GM06990 (cell line): ENCODE measurements at regions not wholly inside any gene's neighbourhood (a gene's known extent, or its start where the extent isn't known, plus 50 kb on each side); places are given as distances from the start of the nearest gene placed in this dataset.
"Not testable (repeated sequence)": the region's sequence is repeated elsewhere in the genome, so short reads cannot be mapped to it uniquely, and the experiment has no call there.

ENCODE experiments used
- DNase-seq: peaks from one replicate; pipeline ENCODE4 v3.0.0-alpha.2; 2011; ENCODE audit not compliant: insufficient read length; ENCODE audit errors: extremely low read depth
- H3K27me3 ChIP-seq: replicated peaks from 2 replicates; pipeline ENCODE4 v1.6.0; 2011; ENCODE audit warnings: low read length; ENCODE audit not compliant: control insufficient read depth, insufficient read depth
- H3K36me3 ChIP-seq: 2 replicates; pipeline ENCODE4 v1.5.1; 2011; ENCODE audit warnings: low read length; ENCODE audit not compliant: control insufficient read depth, insufficient read depth
- H3K4me3 ChIP-seq: replicated peaks from 2 replicates; pipeline ENCODE4 v1.5.1; 2011; ENCODE audit warnings: low read depth, mild to moderate bottlenecking, control low read depth, low read length

DNA sequence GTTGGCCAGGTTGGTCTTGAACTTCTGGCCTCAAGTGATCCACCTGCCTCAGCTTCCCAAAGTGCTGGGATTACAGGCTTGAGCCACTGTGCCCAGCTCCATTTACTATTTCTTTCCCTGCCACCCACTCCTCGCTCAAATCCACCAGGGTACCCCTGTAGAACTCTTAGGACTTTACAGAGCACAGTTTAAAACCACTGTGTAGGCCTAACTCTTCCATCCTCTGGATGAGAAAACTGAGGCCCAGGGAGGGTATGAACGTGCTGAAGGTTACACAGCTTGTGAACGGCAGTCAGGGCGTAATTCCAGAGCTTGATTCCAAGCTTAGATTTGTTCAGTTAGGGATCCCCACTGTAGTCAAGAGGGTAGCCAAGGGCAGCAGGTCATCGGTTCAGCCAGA, 309.1 kb downstream of the GOLGA6L6 start:
- DNase-seq, H3K27me3 ChIP-seq, H3K4me3 ChIP-seq, H3K36me3 ChIP-seq: not testable (repeated sequence)

GRCh38 chr15:20230656-20231055, 310.9 kb downstream of the GOLGA6L6 start:
- H3K27me3 ChIP-seq, DNase-seq, H3K4me3 ChIP-seq, H3K36me3 ChIP-seq: not testable (repeated sequence)

DNA sequence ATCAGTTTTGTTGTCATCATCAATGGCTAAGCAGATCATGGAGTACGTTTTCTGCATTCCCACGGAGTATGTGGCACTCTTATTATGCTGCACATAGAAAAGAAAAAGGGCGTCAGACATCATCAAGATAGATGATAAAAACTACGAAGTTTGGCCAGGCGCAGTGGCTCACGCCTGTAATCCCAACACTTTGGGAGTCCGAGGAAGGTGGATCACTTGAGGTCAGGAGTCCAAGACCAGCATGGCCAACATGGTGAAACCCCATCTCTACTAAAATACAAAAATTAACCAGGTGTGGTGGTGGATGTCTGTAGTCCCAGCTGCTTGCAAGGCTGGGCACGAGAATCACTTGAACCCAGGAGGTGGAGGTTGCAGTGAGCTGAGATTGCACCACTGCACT, 312.8 kb downstream of the GOLGA6L6 start:
- H3K36me3 ChIP-seq, H3K27me3 ChIP-seq, H3K4me3 ChIP-seq, DNase-seq: not testable (repeated sequence)

GRCh38 chr15:20227119-20227853, 314.3 kb downstream of the GOLGA6L6 start:
- H3K4me3 ChIP-seq, DNase-seq, H3K36me3 ChIP-seq, H3K27me3 ChIP-seq: not testable (repeated sequence)

DNA sequence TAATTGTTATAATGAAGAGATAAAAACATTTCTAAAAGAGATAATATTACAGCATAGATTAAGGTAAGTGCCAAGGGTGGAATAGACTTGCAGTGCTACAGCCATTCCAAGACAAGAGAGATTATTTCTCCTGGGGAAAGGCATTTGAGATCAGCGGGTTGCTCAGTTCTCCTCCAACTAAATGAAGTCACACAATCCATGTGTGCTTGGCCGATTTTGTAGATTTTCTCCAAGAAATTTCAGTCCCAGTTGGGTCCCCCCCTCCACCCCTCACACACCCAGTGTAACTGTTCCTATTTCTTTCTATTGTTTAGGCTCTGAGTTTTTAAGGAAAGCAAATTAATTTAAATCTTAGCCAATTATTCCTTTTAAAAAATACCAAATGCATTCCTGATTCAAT, 315.1 kb downstream of the GOLGA6L6 start:
- not testable (repeated sequence) for H3K36me3 ChIP-seq, H3K27me3 ChIP-seq, H3K4me3 ChIP-seq, DNase-seq

GRCh38 chr15:20221063-20221462, 320.5 kb downstream of the GOLGA6L6 start:
- H3K36me3 ChIP-seq, H3K4me3 ChIP-seq, DNase-seq, H3K27me3 ChIP-seq: not testable (repeated sequence)

DNA sequence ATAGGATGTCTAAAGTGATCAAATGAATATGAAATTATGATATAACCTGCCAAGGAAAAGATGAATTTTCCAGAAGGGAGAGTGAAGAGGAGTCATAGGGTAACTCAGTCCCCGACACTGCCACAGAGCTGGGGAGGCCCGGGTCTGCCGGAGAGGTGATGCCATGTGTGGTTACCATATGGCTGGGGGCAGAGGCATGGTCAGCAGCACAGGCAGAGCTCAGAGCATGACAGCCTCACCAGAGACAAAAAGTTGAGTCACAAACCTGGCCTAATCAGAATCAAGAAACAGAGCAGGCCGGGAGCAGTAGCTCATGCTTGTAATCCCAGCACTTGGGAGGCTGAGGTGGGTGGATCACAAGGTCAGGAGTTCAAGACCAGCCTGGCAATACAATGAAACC, 322.4 kb downstream of the GOLGA6L6 start:
- not testable (repeated sequence) for H3K4me3 ChIP-seq, H3K27me3 ChIP-seq, H3K36me3 ChIP-seq, DNase-seq

GRCh38 chr15:20215700-20216099, 325.9 kb downstream of the GOLGA6L6 start:
- not testable (repeated sequence) for H3K27me3 ChIP-seq, H3K36me3 ChIP-seq, DNase-seq, H3K4me3 ChIP-seq

DNA sequence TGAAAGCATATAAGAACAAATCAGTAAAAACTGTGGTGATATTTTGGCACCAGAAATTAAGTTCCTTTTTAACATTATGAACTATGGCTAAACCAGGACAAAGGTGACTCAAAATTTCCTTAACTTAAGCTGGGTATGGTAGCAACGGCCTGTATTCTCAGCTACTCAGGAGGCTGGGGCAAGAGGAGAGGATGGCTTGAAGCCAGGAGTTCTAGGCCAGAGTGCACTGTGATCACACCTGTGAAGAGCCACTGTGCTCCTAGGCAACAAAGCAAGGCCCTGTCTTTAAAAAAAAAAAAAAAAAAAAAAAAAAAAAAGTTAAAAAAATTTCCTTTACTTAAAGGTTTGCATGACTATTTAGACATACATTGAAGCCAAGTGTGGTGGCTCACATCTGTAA, 327.5 kb downstream of the GOLGA6L6 start:
- DNase-seq, H3K36me3 ChIP-seq, H3K27me3 ChIP-seq, H3K4me3 ChIP-seq: not testable (repeated sequence)

GRCh38 chr15:20211508-20211907, 330.1 kb downstream of the GOLGA6L6 start:
- H3K27me3 ChIP-seq, H3K36me3 ChIP-seq, H3K4me3 ChIP-seq, DNase-seq: not testable (repeated sequence)

DNA sequence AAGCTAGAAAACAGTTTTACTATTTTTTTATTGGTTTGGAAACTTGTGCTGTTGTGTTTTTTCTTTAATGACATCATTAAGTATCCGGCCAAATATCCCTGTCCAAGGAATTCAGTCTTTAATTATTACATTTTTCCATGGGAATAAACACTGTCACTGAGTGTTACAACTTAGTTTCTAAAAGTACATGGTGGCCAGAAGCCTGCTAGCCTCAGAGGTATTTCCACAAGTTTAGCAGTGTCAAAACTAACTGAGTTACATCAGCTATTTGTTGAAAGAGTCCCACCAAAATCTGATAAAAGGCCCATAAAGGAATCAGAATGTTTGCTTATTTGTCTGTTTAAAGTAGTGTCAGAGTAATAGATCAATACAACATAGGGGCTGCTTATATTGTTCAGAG, 331.6 kb downstream of the GOLGA6L6 start:
- not testable (repeated sequence) for H3K27me3 ChIP-seq, H3K36me3 ChIP-seq, DNase-seq, H3K4me3 ChIP-seq

DNA sequence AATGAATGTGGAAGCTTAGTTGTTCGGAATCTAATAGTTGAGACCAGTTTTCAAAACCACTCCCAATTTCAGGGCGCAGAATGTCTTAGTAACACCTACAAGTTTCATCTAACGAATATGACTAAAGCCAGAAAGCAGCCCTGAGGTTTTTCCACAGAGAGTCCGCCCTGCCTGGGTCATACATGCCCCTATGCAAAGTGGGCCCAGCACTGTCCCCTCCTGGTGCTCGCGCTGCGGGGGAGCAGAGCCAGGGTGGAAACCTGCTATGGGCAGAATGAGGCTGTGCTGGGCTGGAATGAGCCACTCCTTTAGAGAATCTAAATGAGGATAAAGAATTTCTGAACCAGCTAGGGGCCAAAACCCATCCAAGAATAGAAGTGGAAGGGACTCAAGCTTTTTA, 334.0 kb downstream of the GOLGA6L6 start:
- H3K4me3 ChIP-seq, H3K36me3 ChIP-seq, DNase-seq, H3K27me3 ChIP-seq: not testable (repeated sequence)

DNA sequence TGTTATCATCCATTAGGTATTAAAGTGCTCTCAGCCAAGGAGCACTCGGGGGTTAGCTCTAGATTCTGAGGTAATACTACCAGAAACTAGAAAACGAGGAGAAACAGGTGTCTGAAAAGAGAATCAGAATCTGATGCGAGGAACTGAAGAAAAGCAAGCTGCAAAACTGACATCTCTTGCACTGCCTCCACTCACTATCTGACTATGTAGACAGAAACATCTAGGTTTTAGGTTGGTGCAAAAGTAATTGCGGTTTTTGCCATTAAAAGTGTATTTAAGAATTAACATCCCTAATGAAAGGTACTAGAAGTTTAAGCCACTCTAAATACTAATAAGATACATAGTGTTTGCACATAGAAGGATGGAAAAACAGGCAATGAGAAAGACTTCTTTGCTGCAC, 334.4 kb downstream of the GOLGA6L6 start:
- H3K36me3 ChIP-seq, H3K27me3 ChIP-seq, DNase-seq, H3K4me3 ChIP-seq: not testable (repeated sequence)

- not testable (repeated sequence) for H3K4me3 ChIP-seq, H3K27me3 ChIP-seq, DNase-seq, H3K36me3 ChIP-seq
These were observed 337.3 kb downstream of the GOLGA6L6 start for GRCh38 chr15:20204177-20204866.
